Thyroid gland (tissue), 4 donors: ENCODE measurements at regions not wholly inside any gene's neighbourhood (a gene's known extent, or its start where the extent isn't known, plus 50 kb on each side); places are given as distances from the start of the nearest gene placed in this dataset.

Experiments used
- DNase-seq, 2 donors: peaks; one replicate each; pipeline ENCODE4 v3.0.0-alpha.2; 2019
- H3K27ac ChIP-seq, 3 donors: fragments of 200-600 bp; sonication (generic); 1 replicate in 2 of 3; 2 replicates in 1 of 3; pipeline ENCODE4 v1.5.1; 2016 to 2019; ENCODE audit warnings: mild to moderate bottlenecking in 1 of 3, moderate library complexity in 1 of 3
- H3K27me3 ChIP-seq: fragments of 200-600 bp; sonication (generic); one replicate; pipeline ENCODE4 v1.5.1; 2019
- H3K36me3 ChIP-seq, 2 donors: fragments of 200-600 bp; sonication (generic); one replicate each; pipeline ENCODE4 v1.5.1; 2016 to 2019
- H3K4me1 ChIP-seq, 2 donors: fragments of 200-600 bp; sonication (generic); one replicate each; pipeline ENCODE4 v1.5.1; 2017 to 2019
- H3K4me3 ChIP-seq, 3 donors: fragments of 200-600 bp; sonication (generic); replicated peaks in 1 of 3; 1 replicate in 2 of 3; 2 replicates in 1 of 3; pipeline ENCODE4 v1.5.1; 2016; ENCODE audit warnings: mild to moderate bottlenecking in 1 of 3
- H3K9me3 ChIP-seq: fragments of 200-600 bp; sonication (generic); one replicate; pipeline ENCODE4 v1.5.1; 2017
- POLR2A ChIP-seq, 2 donors: fragments of 450-650 bp; IDR thresholded peaks; one replicate each; pipeline ENCODE4 v1.6.1; 2017; ENCODE audit warnings: antibody characterized with exemption in 2 of 2, mild to moderate bottlenecking in 2 of 2, moderate library complexity in 1 of 2
- WGBS, 2 donors: methylation state at CpG; one replicate each; pipeline ENCODE4 v1.1.5; 2017; 5-methylcytosine and 5-hydroxymethylcytosine counted together
- intact Hi-C: fragments of 100-400 bp; cut with DNase I; formaldehyde crosslinking; loops from one replicate; pipeline ENCODE4 v1.15.1; 2023
- TF ChIP-seq, protein P1 (sequence below), 6 experiments: fragments of 200-600 bp in 3 of 6; fragments of 450-650 bp in 3 of 6; sonication (generic) in 3 of 6; IDR thresholded peaks; one replicate each; pipeline ENCODE4 v1.5.1; 2016 to 2019; ENCODE audit warnings: antibody characterized with exemption in 6 of 6, mild to moderate bottlenecking in 2 of 6, inconsistent platforms in 1 of 6, moderate library complexity in 1 of 6

DNA sequence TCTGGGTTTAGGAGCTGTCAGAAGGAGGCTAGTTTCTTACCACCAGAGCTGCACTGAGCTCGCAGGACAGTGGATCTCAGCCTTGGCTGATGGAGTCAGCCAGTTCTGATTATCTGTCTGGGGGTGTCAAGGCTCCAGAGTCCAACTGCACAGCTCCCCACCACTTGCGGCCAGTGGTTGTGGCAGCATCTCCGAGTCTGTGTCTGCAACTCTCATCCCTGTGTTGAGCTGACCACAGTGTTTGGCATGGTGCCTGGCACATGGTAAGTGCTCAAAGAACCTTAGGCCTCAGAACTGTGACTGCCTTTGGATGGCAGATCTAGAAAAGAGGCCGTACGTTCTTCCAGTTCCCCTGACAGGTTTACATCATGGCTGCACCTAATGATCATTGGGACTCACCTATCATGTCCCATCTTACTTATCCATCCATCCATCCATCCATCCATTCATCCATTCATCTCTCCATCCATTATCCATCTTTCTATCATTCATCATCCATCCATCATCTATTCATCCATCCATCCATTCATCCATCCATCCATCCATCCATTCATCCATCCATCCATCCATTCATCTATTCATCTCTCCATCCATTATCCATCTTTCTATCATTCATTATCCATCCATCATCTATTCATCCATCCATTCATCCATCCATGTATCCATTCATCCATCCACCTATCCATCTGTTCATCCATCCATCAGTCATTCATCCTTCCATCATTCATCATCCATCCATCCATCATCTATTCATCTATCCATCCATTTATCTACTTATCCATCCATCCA lies 114.5 kb downstream of the CRYAA start:
- Histone ChIP-seq H3K36me3 (no peaks in the 10 kb centered on the region), H3K4me1 (peaks cover 2 to 5% of the 10 kb centered on the region in 2 donors), H3K4me3 (no peak overlapping the region), H3K27me3 (no peaks in the 10 kb centered on the region), H3K27ac (no peak overlapping the region), H3K9me3 (no peaks in the 10 kb centered on the region)
- TF ChIP-seq POLR2A (IDR thresholded peaks at IDR 0.05): no peak
- TF ChIP-seq, protein P1, sequence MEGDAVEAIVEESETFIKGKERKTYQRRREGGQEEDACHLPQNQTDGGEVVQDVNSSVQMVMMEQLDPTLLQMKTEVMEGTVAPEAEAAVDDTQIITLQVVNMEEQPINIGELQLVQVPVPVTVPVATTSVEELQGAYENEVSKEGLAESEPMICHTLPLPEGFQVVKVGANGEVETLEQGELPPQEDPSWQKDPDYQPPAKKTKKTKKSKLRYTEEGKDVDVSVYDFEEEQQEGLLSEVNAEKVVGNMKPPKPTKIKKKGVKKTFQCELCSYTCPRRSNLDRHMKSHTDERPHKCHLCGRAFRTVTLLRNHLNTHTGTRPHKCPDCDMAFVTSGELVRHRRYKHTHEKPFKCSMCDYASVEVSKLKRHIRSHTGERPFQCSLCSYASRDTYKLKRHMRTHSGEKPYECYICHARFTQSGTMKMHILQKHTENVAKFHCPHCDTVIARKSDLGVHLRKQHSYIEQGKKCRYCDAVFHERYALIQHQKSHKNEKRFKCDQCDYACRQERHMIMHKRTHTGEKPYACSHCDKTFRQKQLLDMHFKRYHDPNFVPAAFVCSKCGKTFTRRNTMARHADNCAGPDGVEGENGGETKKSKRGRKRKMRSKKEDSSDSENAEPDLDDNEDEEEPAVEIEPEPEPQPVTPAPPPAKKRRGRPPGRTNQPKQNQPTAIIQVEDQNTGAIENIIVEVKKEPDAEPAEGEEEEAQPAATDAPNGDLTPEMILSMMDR (IDR thresholded peaks at IDR 0.05): no peak
- intact Hi-C loops: no loop called here
- WGBS, 2 donors: 83 to 89% methylated on average over 3 to 5 of the region's 5 CpGs
- DNase-seq: no peak

- TF ChIP-seq, protein P1 (IDR thresholded peaks at IDR 0.05): no peak
- TF ChIP-seq POLR2A (IDR thresholded peaks at IDR 0.05): no peak
- peaks cover 10 to 13% of the 10 kb centered on the region in 2 donors for H3K4me1 ChIP-seq
- H3K4me3 ChIP-seq: no peak overlapping the region
- intact Hi-C loops: no loop called here
- no peaks in the 10 kb centered on the region for H3K36me3 ChIP-seq
- no peaks in the 10 kb centered on the region for H3K27me3 ChIP-seq
- no peaks in the 10 kb centered on the region for H3K9me3 ChIP-seq
- 83 to 93% methylated on average over 22 to 23 of the region's 23 CpGs for WGBS, 2 donors
- DNase-seq: no peak
- no peak overlapping the region for H3K27ac ChIP-seq
Measured at GRCh38 chr21:43282358-43283120, 113.7 kb downstream of the CRYAA start.

- H3K27me3 ChIP-seq: no peaks in the 10 kb centered on the region
- H3K9me3 ChIP-seq: no peaks in the 10 kb centered on the region
- 83 to 86% methylated on average over 12 of the region's 12 CpGs for WGBS, 2 donors
- H3K4me3 ChIP-seq: no peak overlapping the region
- intact Hi-C loops: no loop called here
- H3K4me1 ChIP-seq: peaks cover 10 to 15% of the 10 kb centered on the region in 2 donors
- no peaks in the 10 kb centered on the region for H3K36me3 ChIP-seq
- TF ChIP-seq, protein P1 (IDR thresholded peaks at IDR 0.05): no peak
- TF ChIP-seq POLR2A (IDR thresholded peaks at IDR 0.05): no peak
- DNase-seq: no peak
- H3K27ac ChIP-seq: no peak overlapping the region
Measured at GRCh38 chr21:43281661-43282357, 113.0 kb downstream of the CRYAA start.

- H3K27me3 ChIP-seq: no peaks in the 10 kb centered on the region
- WGBS, 2 donors: 68 to 74% methylated on average over 13 to 15 of the region's 17 CpGs
- H3K27ac ChIP-seq: no peak overlapping the region
- TF ChIP-seq, protein P1 (IDR thresholded peaks at IDR 0.05): no peak
- no peak for TF ChIP-seq POLR2A (IDR thresholded peaks at IDR 0.05)
- H3K4me1 ChIP-seq: peaks cover 10 to 15% of the 10 kb centered on the region in 2 donors
- intact Hi-C loops: no loop called here
- no peaks in the 10 kb centered on the region for H3K9me3 ChIP-seq
- DNase-seq: no peak
- no peak overlapping the region for H3K4me3 ChIP-seq
- no peaks in the 10 kb centered on the region for H3K36me3 ChIP-seq
Measured at GRCh38 chr21:43280949-43281633, 112.3 kb downstream of the CRYAA start.
